Activated T-cell treated with anti-CD3 and anti-CD28 coated beads, Interleukin-2, amount 50 U/mL, for 1 hour (primary cell): ENCODE measurements at regions not wholly inside any gene's neighbourhood (a gene's known extent, or its start where the extent isn't known, plus 50 kb on each side); places are given as distances from the start of the nearest gene placed in this dataset.

ENCODE experiments used
- DNase-seq: peaks from one replicate; pipeline ENCODE4 v3.0.0-alpha.2; 2020

DNA sequence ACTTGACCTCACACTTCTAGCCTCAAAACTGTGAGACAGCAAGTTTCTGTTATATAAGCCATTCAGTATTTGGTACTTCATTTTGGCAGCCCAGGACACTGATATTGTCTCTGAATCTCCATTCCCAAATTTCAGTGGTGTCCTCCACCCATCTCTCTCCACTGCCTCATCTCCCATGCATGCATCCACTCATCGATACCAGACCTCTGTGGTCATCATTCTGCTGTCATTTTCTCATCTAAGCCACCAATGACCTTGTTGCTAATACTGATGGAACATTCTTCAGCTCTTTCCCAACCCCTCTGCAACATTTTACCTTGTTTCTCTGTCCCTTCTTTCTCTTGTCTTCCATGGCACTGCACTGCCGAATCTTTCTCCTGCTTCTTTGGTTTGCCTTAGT is 221.8 kb downstream of the SNX18 start:
- no peak for DNase-seq

DNA sequence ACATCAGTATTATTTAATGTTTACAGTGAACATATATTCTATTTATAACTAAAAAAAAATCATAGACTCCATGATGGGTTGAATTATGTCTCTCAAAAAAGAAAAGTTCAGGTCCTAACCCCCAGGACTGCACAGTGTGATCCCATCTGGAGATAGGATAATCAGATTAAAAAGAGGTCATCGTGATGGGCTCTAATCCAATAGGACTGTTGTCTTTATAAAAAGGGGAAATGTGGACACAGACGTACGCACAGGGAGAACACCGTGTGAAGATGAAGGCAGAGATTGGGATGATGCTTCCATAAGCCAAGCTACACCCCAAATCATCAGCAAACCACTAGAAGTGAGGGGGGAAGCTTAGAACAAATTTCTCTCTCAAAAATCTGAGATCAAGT is 221.4 kb downstream of the SNX18 start:
- no peak for DNase-seq

DNA sequence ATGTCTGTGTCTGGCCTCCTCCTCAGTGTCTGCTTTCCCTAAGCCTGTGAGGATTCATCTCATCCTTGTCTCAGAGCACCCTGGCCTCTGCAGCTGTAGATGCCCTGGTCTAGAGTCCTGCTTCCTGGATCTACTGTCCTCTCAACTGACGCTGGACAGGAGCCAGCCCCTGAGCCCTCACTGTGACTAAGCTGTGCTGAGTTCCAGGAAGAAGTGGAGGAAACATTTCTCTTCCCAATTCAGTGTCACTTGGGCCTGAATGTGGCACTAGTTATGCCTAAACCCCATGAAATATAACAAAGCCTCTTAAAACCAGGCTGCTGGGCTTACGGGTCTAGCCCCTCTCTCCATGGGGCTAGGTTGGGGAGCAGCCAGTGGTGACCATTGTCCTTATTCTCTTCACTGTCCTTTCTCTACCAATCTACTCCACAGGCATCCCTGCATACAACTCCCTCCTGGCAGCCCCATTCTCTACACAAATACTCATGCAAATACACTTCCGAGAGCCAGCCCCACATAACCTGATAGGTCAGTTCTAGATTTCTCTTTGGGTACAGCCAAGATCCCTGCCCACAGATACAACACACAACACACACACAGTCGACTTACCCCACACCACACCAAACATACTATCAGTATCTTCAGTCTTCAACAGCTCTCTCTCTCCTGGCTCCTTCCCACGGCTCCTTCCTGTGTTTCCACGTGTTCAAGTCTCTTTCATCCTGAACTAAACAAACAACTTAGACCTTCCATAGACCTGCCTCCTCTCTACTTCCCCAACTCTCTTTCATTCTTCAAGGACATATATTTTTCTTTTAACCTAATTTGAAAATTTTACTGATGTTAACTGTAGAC is 220.8 kb downstream of the SNX18 start:
- DNase-seq = no peak

DNA sequence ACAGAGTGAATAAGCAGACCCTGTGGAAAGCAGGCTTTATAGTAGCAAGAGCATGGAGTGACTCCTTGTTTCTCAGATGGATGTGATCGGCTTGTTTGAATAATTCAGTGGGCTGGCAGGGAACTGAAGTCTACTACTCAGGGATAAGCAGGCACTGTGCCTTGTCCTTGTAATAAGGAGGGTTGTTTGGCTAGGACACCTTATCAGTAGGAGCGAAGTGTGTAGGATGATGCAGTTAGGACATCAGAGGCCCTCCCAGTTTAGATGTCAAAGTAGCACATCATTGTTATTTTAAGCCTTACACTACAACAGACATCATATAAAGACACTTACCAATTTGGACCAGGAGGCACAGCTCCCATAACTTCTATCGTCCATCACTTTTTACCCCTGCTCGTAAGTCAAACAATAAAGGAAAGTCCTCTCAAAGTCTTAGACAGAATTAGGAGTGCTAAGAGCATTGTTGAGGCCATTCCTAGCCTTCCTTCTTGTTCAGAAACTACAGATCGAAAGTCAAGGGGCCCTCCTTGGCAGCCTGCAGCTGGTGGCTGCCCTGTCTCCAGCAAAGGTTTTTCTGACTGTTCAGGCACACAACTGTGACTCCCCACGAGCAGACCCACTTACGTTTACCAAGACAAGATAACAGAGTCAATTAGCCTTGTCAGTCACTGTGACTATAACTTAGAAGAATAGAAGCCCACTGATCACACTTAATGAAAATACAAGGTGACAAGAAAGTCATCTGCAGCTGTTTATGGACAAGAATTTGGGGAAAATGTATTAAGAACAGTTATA is 218.6 kb downstream of the SNX18 start:
- no peak for DNase-seq

- no peak for DNase-seq
These were observed 215.5 kb downstream of the SNX18 start for GRCh38 chr5:54733101-54733500.

- DNase-seq = no peak
These were observed 214.5 kb downstream of the SNX18 start for GRCh38 chr5:54732108-54732507.

- DNase-seq = no peak
These were observed 211.0 kb downstream of the SNX18 start for GRCh38 chr5:54728588-54728915.

- no peak for DNase-seq
These were observed 210.5 kb downstream of the SNX18 start for GRCh38 chr5:54727874-54728587.

DNA sequence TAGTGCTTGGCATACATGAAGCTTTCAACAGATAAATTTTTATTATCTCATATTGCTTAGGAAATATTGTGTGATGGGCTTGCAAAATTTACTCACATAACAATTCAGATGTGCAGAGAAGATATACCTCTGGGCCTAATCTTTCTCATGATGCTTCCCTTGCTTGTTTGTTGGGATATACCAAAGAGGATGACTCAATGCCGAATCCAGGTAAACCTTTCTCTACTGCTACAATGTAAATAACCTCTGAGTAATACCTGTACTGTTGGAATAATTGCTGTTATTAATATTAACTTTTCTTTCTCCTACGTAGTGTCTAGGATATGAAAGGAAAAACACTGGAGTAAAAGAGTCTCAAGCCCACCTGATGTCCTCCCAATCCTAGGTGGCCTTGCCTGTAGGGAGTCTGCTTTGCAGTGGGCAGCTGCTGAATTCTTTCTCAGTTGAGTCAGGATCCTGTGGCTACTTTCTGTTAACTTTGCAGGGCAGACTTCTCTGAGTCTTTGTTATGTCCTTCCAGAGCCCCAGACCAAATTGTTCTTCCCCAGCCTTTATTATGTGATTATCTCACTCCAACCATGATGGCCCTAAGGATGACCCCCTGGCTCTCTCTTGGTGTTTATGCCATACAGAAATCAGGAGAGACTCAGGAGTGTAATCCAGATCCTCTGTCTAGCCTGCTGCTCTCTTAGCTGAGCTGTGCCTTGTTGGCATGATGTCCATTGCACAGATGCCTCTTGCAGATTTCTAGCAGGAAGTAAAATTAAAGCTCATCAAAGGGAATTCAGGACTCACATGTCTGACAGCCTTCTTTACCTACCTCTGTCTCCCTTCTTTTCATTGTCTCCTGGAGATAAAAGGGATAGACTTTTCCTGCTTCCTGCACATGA is 208.1 kb downstream of the SNX18 start:
- no peak for DNase-seq

- DNase-seq = no peak
These were observed 205.4 kb downstream of the SNX18 start for GRCh38 chr5:54722846-54723433.

GRCh38 chr5:54721951-54722654 is 204.5 kb downstream of the SNX18 start:
- DNase-seq = no peak

- DNase-seq = no peak
These were observed 203.6 kb downstream of the SNX18 start for GRCh38 chr5:54721116-54721515.

- no peak for DNase-seq
These were observed 202.8 kb downstream of the SNX18 start for GRCh38 chr5:54720341-54720740.

DNA sequence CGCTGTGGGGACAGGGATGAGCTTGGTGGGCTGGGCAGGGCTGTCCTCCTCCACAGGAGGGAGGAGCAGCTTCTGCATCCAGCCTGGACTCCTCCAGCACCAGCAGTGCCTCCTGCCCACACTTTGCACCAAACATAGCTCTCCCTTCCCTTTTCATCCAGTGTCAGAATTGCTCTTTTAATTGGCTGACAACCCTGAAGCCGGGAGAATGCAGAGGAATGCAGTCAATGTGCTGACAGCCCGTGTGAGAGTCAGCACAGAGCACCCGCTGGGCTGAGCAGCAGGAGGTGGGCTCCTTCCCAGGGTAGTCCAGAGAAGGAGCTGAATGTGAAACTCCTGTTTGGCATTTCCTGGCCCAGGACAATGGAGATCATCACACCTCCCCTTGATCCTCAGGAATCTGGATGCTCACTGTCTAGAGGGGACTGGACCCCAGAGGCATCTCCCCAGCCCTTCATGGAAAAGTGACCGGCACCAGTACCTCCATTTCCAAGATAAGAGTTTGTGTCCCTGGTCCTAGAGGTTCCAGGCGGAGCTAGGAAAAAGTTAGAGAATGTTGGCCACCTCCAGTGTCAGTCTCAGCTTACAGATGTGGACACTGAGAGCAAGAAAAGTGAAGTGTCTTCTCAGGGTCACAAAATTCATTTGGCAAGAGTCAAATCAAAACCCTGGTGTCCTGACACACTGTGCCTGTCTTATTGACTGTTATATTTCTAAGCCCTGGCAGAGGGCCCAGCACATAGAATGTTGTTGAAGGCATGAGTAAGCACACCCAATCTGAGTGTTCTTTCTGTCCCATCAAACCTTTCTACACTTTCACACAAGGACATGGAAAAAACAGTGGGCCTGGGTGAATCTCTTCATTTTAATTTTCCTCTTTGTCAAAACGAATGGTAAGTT is 202.1 kb downstream of the SNX18 start:
- no peak for DNase-seq

- DNase-seq = no peak
These were observed 201.1 kb downstream of the SNX18 start for GRCh38 chr5:54718656-54719055.

GRCh38 chr5:54717870-54718269 is 200.3 kb downstream of the SNX18 start:
- DNase-seq = no peak

DNA sequence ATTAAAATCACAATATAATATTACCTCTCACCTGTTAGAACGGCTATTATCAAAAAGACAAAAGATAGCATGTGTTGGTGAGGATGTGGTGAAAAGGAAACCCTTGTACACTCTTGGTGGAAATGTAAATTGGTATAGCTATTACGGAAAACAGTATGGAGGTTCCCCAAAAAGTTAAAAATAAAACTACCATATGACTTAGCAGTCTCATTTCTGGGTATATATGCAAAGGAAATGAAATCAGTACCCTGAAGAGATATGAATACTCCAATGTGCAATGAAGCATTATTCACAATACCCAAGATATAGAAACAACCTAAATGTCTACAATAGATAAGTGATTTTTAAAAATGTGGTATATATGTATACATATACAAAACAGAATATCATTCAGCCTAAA is 199.9 kb downstream of the SNX18 start:
- DNase-seq = no peak

DNA sequence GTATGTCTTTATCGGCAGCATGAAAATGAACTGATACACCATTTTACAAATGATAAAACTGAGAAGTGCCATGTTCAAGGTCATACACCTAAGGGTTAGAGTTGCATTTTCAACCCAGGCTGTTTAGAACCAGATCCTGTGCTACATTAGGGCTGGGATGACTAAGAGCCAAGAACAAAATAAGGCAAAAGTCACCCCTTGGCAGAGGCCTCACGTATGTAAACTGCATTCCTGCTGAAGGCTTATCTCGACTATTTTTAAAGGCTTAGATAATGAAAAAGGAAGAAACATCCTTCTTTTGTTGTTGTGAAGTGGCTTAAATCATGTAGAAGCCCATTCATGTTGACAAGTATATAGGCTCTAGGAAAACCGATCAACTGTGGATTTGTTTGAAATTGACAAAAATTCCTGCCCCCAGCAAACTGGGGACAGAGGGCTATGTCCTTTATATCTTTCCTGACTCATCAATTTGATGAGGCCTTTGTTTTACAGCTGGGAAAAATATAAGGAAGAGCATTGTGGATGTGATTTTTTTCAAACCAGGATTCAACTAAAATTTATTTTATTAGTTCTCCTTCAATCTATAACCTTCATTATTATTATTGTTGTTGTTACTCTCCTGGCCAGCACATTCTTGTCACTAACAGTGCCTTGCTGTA is 196.5 kb downstream of the SNX18 start:
- DNase-seq = no peak

GRCh38 chr5:54709096-54709495 is 191.5 kb downstream of the SNX18 start:
- DNase-seq = no peak

GRCh38 chr5:54707841-54708240 is 190.3 kb downstream of the SNX18 start:
- no peak for DNase-seq
